Coronary artery (tissue), 2 donors: ENCODE measurements at regions not wholly inside any gene's neighbourhood (a gene's known extent, or its start where the extent isn't known, plus 50 kb on each side); places are given as distances from the start of the nearest gene placed in this dataset.
A peak's percentile ranks its signal among the peaks of the same experiment; 100 is the strongest.

Experiments used
- DNase-seq: peaks from one replicate; pipeline ENCODE4 v3.0.0-alpha.2; 2017; ENCODE audit warnings: low spot score
- H3K27ac ChIP-seq, 2 donors: fragments of 200-600 bp; sonication (generic); one replicate each; pipeline ENCODE4 v1.5.1; 2016 to 2019
- H3K4me3 ChIP-seq: fragments of 200-600 bp; sonication (generic); 2 replicates; pipeline ENCODE4 v1.5.1; 2016; ENCODE audit warnings: mild to moderate bottlenecking, moderate library complexity
- TF ChIP-seq, protein P1 (sequence below): fragments of 200-600 bp; sonication (generic); IDR thresholded peaks from one replicate; pipeline ENCODE4 v1.5.1; 2019; ENCODE audit warnings: antibody characterized with exemption

DNA sequence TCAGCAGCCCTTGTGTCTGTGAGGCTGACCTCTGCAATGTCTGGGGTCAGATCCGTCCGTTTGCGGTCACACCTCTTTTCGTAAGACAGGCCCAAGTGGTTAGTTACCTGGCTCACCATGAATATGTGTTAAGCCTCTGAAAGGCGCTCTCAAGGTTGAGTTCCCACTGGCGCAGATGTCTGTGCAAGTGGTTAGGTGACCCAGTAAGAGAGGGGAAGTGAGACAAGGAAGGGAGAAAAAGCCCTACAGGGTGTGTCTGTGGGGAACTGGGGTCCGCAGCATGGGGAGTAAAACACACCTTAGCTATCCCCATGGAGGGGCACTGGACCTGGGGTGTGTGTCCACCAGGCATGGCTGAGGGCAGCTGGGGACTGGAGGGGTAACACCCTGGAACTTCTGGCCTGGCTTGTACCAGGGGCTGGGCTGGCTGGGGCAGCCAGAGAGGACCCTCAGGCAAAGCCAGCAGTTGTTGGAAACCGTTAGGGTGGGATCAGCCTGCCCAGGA lies 391.6 kb upstream of the PROK2 start:
- DNase-seq = no peak
- TF ChIP-seq, protein P1, sequence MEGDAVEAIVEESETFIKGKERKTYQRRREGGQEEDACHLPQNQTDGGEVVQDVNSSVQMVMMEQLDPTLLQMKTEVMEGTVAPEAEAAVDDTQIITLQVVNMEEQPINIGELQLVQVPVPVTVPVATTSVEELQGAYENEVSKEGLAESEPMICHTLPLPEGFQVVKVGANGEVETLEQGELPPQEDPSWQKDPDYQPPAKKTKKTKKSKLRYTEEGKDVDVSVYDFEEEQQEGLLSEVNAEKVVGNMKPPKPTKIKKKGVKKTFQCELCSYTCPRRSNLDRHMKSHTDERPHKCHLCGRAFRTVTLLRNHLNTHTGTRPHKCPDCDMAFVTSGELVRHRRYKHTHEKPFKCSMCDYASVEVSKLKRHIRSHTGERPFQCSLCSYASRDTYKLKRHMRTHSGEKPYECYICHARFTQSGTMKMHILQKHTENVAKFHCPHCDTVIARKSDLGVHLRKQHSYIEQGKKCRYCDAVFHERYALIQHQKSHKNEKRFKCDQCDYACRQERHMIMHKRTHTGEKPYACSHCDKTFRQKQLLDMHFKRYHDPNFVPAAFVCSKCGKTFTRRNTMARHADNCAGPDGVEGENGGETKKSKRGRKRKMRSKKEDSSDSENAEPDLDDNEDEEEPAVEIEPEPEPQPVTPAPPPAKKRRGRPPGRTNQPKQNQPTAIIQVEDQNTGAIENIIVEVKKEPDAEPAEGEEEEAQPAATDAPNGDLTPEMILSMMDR = no peak
- peak overlapping the region; percentile 64 for H3K4me3 ChIP-seq

DNA sequence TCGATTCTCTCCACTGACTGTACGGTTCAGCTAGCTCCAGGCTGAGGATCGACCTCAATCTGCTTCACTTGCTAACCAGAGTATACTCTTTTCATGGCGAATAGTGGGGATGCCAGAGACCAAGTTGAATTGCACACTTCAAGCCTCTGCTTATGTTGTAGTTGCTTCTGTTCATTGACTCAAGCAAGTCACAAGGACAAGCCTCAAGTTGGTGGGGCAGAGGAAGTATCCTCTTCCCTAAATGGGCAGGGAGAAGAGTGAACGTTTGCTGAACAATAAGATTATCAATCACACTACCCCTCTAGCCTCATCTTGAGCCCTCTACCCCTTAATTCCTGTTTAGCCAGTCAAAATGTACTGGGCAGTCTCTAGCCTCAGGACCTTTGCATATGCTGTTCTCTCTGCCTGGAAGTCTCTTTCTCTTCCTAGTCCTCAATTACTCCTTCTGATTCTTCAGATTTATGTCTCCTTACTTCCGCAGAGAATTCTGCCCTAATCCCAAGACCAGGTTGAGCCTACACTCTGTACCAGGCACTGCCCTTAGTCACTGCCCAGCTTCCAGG lies 390.4 kb upstream of the PROK2 start:
- H3K4me3 ChIP-seq = no peak overlapping the region
- no peak overlapping the region for H3K27ac ChIP-seq
- TF ChIP-seq, protein P1 = no peak
- no peak for DNase-seq

More for the DNA sequence above, 391.6 kb upstream of the PROK2 start:
- H3K27ac ChIP-seq = peak overlapping the region; percentile 19 to 57

DNA sequence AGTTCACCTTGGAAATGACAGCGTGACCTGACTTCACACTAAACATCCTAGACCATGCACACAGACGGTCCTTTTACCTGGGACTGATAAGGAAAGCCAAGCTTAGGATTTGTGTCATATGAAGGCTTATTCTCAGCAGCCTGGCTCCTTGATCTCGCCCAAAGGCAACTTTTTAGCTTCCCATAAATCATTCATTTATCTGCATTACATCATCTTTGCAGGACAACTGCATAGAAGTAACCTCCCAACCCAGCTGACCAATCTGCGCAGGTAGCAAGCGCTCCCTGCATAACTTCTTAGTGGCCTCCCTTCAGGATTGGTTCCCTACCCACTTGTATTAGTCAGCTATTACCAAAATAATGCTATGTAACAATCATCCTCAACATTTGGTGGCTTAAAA lies 389.9 kb upstream of the PROK2 start:
- no peak overlapping the region for H3K27ac ChIP-seq
- TF ChIP-seq, protein P1 = no peak
- H3K4me3 ChIP-seq = no peak overlapping the region
- DNase-seq = no peak

DNA sequence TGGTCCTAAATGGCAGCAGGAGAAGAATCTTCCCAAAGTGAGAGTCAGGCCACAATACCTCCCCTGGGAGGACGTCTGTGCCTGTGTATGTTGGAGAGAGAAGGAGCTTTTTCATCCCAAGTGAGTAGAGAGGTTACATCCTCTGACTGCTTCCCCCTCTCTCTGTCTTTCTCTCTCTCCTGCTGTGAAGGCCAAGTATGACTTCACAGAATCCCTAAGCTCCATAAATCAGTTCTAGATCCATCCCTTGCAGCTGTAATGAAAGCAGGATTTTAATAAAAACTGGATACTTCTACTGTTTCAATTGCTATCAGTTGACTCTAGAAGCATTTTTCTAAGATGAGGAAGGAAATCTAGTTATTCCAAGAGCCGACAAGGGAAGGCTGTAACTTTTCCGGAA lies 389.1 kb upstream of the PROK2 start:
- Histone ChIP-seq H3K4me3 (no peak overlapping the region), H3K27ac (peak overlapping the region in 1 of 2 donors; percentile 38)
- DNase-seq = no peak
- TF ChIP-seq, protein P1 = no peak

DNA sequence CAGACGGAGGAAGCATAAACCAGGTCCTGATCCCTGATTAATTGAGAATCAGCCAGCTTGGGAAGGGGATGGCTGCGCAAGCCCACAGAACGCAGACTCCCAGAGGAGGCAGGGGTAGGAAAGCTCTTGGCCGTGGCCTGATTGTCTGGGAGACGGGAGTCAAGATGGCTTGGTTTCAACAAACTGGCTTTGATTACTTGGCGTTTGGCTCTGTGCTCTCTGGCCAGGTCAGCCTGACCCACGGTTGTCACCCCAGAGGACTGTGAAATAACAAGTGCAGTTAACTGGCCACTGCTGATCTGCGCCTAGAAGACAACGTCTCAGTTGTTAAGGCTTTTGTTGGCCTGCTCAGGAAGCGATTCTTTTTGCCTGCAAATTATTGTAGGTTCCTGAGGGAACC lies 387.0 kb upstream of the PROK2 start:
- TF ChIP-seq, protein P1 = no peak
- peak overlapping the region; percentile 40 for H3K4me3 ChIP-seq
- peak overlapping the region; percentile 69 to 90 for H3K27ac ChIP-seq
- DNase-seq = no peak

DNA sequence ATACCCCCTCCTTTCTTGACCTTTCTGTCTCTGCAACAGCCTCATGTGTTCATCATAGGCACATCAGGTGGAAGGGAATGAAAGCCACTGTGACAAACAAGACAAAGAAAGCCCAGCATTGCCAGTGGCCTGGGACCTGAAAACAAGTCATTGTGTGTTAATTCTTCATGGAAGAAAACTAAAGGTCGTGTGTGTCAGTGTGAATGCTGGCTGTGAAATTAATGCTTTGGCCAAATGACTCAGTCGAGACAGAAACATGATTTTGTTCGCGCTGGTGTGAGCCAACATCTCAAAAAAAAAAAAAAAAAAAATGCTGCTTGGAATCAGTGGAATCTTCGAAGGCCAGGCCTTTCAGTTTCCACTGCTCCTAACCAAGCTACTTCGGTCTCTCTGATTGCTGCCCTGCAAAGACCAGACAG lies 386.5 kb upstream of the PROK2 start:
- Histone ChIP-seq H3K4me3 (peak overlapping the region; percentile 40), H3K27ac (peak overlapping the region; percentile 69 to 90)
- TF ChIP-seq, protein P1 = no peak
- no peak for DNase-seq
